ENCODE measurements at regions not wholly inside any gene's neighbourhood (a gene's known extent, or its start where the extent isn't known, plus 50 kb on each side); places are given as distances from the start of the nearest gene placed in this dataset.

DNA sequence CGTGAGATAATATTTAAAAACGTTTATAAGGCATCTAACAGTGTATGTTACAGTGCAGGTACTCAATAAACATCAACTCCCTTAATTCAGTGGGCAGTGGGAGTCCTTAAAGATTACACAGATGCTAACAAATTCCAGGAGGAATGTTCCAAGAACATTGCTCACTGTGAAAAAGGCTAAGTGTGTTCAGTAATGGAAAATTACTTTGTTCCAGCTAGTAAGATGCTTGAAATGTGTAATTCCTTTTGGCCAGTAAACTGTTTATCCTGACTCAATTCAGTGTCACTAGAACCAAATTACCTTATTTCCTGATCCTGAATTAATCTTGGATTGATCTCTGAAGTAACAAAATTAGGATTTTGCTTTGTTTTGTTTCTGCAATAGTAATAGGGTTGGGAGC, 54.2 kb upstream of the SEMA6D start:
- no peaks in the 10 kb centered on the region for H3K9me3 ChIP-seq
- ATAC-seq, result no peak
- no peak for DNase-seq (ENCODE audit: low read depth in 1 of 2, low spot score in 1 of 2)
- no peak overlapping the region for H3K4me3 ChIP-seq
- FAIRE-seq, result no peak
- no peak overlapping the region for H3K27ac ChIP-seq
- CTCF ChIA-PET, result no interaction called here
- H3K4me2 ChIP-seq, result no peak overlapping the region
- no peaks in the 10 kb centered on the region for H3K4me1 ChIP-seq
- POLR2A ChIA-PET, result no interaction called here
- TF ChIP-seq JUN (IDR thresholded peaks at IDR 0.05) (no peak), GATA3 (IDR thresholded peaks at IDR 0.05; ENCODE audit: borderline replicate concordance) (no peak), CEBPB (IDR thresholded peaks at IDR 0.05) (no peak), NPAS2 (CRISPR knock-in tag; IDR thresholded peaks at IDR 0.05; ENCODE audit: borderline replicate concordance) (no peak)
- 0% methylated on average over 2 of the region's 2 CpGs for WGBS (ENCODE audit: missing lambda C conversion rate)

Small RNAs in the stretch of these regions (small RNA-seq; reads per million reads assigned to genes)
- gene MTND5P40 (0 to 1.6 (median 0) reads per million in 6 experiments), gene RF01182 (0 reads per million in 6 experiments), gene RN7SKP139 (0 reads per million in 6 experiments), gene RNU6-1014P (0 reads per million in 6 experiments)

Measured in A549 (cell line).